ENCODE measurements at regions not wholly inside any gene's neighbourhood (a gene's known extent, or its start where the extent isn't known, plus 50 kb on each side); places are given as distances from the start of the nearest gene placed in this dataset.
"Not testable (repeated sequence)": the region's sequence is repeated elsewhere in the genome, so short reads cannot be mapped to it uniquely, and the experiment has no call there.

DNA sequence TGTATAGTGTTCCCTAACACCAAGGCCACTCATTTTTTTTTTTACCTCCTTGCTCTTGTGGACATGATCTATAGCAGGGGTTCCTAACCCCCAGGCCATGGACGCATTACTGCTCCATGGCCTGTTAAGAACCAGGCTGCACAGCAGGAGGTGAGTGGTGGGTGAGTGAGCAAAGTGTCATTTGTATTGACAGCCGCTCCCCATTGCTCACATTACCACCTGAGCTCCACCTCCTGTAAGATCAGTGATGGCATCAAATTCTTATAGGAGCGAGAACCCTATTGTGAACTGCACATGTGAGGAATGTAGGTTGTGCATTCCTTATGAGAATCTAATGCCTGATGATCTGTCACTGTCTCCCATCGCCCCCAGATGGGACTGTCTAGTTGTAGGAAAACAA is 342.0 kb downstream of the SOX9 start:
- Mint-ChIP-seq H3K36me3 (no peaks in the 10 kb centered on the region), H3K4me3 (no peak overlapping the region), H3K27ac (no peak overlapping the region), H3K4me1 (no peaks in the 10 kb centered on the region), H3K9me3 (peaks cover 0 to 8% (median 5%) of the 10 kb centered on the region in 7 donors), H3K27me3 (ENCODE audit: low read depth in 3 of 3) (peaks cover 2 to 7% (median 4%) of the 10 kb centered on the region in 3 donors)
- H3K4me3 ChIP-seq (replicated peaks in 1 of 3; ENCODE audit: low read depth in 2 of 3, low read length in 3 of 3): no peak overlapping the region
- no peak for DNase-seq
- no peaks in the 10 kb centered on the region for H3K9me3 ChIP-seq (replicated peaks in 1 of 2; ENCODE audit: control insufficient read depth in 1 of 2, insufficient read depth in 1 of 2, low read length in 2 of 2)
- TF ChIP-seq, protein P1, sequence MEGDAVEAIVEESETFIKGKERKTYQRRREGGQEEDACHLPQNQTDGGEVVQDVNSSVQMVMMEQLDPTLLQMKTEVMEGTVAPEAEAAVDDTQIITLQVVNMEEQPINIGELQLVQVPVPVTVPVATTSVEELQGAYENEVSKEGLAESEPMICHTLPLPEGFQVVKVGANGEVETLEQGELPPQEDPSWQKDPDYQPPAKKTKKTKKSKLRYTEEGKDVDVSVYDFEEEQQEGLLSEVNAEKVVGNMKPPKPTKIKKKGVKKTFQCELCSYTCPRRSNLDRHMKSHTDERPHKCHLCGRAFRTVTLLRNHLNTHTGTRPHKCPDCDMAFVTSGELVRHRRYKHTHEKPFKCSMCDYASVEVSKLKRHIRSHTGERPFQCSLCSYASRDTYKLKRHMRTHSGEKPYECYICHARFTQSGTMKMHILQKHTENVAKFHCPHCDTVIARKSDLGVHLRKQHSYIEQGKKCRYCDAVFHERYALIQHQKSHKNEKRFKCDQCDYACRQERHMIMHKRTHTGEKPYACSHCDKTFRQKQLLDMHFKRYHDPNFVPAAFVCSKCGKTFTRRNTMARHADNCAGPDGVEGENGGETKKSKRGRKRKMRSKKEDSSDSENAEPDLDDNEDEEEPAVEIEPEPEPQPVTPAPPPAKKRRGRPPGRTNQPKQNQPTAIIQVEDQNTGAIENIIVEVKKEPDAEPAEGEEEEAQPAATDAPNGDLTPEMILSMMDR (IDR thresholded peaks at IDR 0.05): no peak
- no peak overlapping the region for H2AFZ ChIP-seq (ENCODE audit: insufficient read depth, low read depth, low read length, poor library complexity, severe bottlenecking)
- H3K9ac ChIP-seq (ENCODE audit: insufficient read depth, low read length, poor library complexity, severe bottlenecking): no peak overlapping the region
- WGBS (ENCODE audit: insufficient coverage): no CpG with 5 or more reads among the region's 4 CpGs
- H3K36me3 ChIP-seq (replicated peaks in 1 of 2; ENCODE audit: control insufficient read depth in 1 of 2, insufficient read depth in 2 of 2, low read length in 2 of 2): no peaks in the 10 kb centered on the region
- intact Hi-C loops (cut with micrococcal nuclease): no loop called here
- H3K27ac ChIP-seq (ENCODE audit: low read depth in 1 of 2, low read length in 2 of 2): no peak overlapping the region
- H4K20me1 ChIP-seq (ENCODE audit: insufficient read depth, low read length): no peaks in the 10 kb centered on the region
- no peak overlapping the region for H3K4me2 ChIP-seq (replicated peaks; ENCODE audit: extremely low read depth, low read length, poor library complexity, severe bottlenecking)
- H3K4me1 ChIP-seq (ENCODE audit: control insufficient read depth in 1 of 2, insufficient read depth in 2 of 2, low read length in 2 of 2): no peaks in the 10 kb centered on the region
- H3K79me2 ChIP-seq (ENCODE audit: insufficient read depth, low read length): no peaks in the 10 kb centered on the region
- H3K27me3 ChIP-seq (ENCODE audit: control insufficient read depth in 2 of 2, insufficient read depth in 2 of 2, low read length in 2 of 2): no peaks in the 10 kb centered on the region

GRCh38 chr17:72463287-72464102 is 342.7 kb downstream of the SOX9 start:
- Mint-ChIP-seq H3K36me3 (no peaks in the 10 kb centered on the region), H3K9me3 (peaks cover 0 to 7% (median 4%) of the 10 kb centered on the region in 7 donors), H3K4me3 (no peak overlapping the region), H3K4me1 (no peaks in the 10 kb centered on the region), H3K27me3 (ENCODE audit: low read depth in 3 of 3) (peaks cover 2 to 7% (median 4%) of the 10 kb centered on the region in 3 donors), H3K27ac (no peak overlapping the region)
- WGBS (ENCODE audit: insufficient coverage): 83% methylated on average over 5 of the region's 10 CpGs
- H3K27ac ChIP-seq (ENCODE audit: low read depth in 1 of 2, low read length in 2 of 2): no peak overlapping the region
- no peaks in the 10 kb centered on the region for H3K79me2 ChIP-seq (ENCODE audit: insufficient read depth, low read length)
- TF ChIP-seq, protein P1 (IDR thresholded peaks at IDR 0.05): no peak
- H3K9ac ChIP-seq (ENCODE audit: insufficient read depth, low read length, poor library complexity, severe bottlenecking): no peak overlapping the region
- DNase-seq: no peak
- intact Hi-C loops (cut with micrococcal nuclease): no loop called here
- no peaks in the 10 kb centered on the region for H3K9me3 ChIP-seq (replicated peaks in 1 of 2; ENCODE audit: control insufficient read depth in 1 of 2, insufficient read depth in 1 of 2, low read length in 2 of 2)
- H3K4me3 ChIP-seq (replicated peaks in 1 of 3; ENCODE audit: low read depth in 2 of 3, low read length in 3 of 3): no peak overlapping the region
- no peaks in the 10 kb centered on the region for H3K4me1 ChIP-seq (ENCODE audit: control insufficient read depth in 1 of 2, insufficient read depth in 2 of 2, low read length in 2 of 2)
- H3K36me3 ChIP-seq (replicated peaks in 1 of 2; ENCODE audit: control insufficient read depth in 1 of 2, insufficient read depth in 2 of 2, low read length in 2 of 2): no peaks in the 10 kb centered on the region
- H4K20me1 ChIP-seq (ENCODE audit: insufficient read depth, low read length): no peaks in the 10 kb centered on the region
- no peaks in the 10 kb centered on the region for H3K27me3 ChIP-seq (ENCODE audit: control insufficient read depth in 2 of 2, insufficient read depth in 2 of 2, low read length in 2 of 2)
- no peak overlapping the region for H3K4me2 ChIP-seq (replicated peaks; ENCODE audit: extremely low read depth, low read length, poor library complexity, severe bottlenecking)
- no peak overlapping the region for H2AFZ ChIP-seq (ENCODE audit: insufficient read depth, low read depth, low read length, poor library complexity, severe bottlenecking)

GRCh38 chr17:72464221-72464620 is 343.4 kb downstream of the SOX9 start:
- intact Hi-C loops (cut with micrococcal nuclease); H3K79me2 ChIP-seq (ENCODE audit: insufficient read depth, low read length); H3K9me3 ChIP-seq (replicated peaks in 1 of 2; ENCODE audit: control insufficient read depth in 1 of 2, insufficient read depth in 1 of 2, low read length in 2 of 2): not testable (repeated sequence)

More at GRCh38 chr17:72464221-72464620, 343.4 kb downstream of the SOX9 start:
- H2AFZ ChIP-seq (ENCODE audit: insufficient read depth, low read depth, low read length, poor library complexity, severe bottlenecking); H3K36me3 Mint-ChIP-seq; H3K4me1 Mint-ChIP-seq; H3K36me3 ChIP-seq (replicated peaks in 1 of 2; ENCODE audit: control insufficient read depth in 1 of 2, insufficient read depth in 2 of 2, low read length in 2 of 2); H3K4me3 Mint-ChIP-seq; H4K20me1 ChIP-seq (ENCODE audit: insufficient read depth, low read length); H3K27ac ChIP-seq (ENCODE audit: low read depth in 1 of 2, low read length in 2 of 2); H3K9ac ChIP-seq (ENCODE audit: insufficient read depth, low read length, poor library complexity, severe bottlenecking); H3K9me3 Mint-ChIP-seq; H3K27ac Mint-ChIP-seq; H3K27me3 ChIP-seq (ENCODE audit: control insufficient read depth in 2 of 2, insufficient read depth in 2 of 2, low read length in 2 of 2); H3K4me2 ChIP-seq (replicated peaks; ENCODE audit: extremely low read depth, low read length, poor library complexity, severe bottlenecking); H3K4me3 ChIP-seq (replicated peaks in 1 of 3; ENCODE audit: low read depth in 2 of 3, low read length in 3 of 3); H3K27me3 Mint-ChIP-seq (ENCODE audit: low read depth in 3 of 3); H3K4me1 ChIP-seq (ENCODE audit: control insufficient read depth in 1 of 2, insufficient read depth in 2 of 2, low read length in 2 of 2); DNase-seq: not testable (repeated sequence)
- WGBS (ENCODE audit: insufficient coverage): 94% methylated on average over 3 of the region's 5 CpGs
